HG02759 (cell line): ENCODE measurements at regions not wholly inside any gene's neighbourhood (a gene's known extent, or its start where the extent isn't known, plus 50 kb on each side); places are given as distances from the start of the nearest gene placed in this dataset.

Experiments
- ATAC-seq: cut with Tn5 transposase; IDR thresholded peaks from one replicate; pipeline ENCODE4 v1.9.1; 2021; ENCODE audit warnings: mild to moderate bottlenecking, moderate library complexity; ENCODE audit not compliant: unreplicated experiment

DNA sequence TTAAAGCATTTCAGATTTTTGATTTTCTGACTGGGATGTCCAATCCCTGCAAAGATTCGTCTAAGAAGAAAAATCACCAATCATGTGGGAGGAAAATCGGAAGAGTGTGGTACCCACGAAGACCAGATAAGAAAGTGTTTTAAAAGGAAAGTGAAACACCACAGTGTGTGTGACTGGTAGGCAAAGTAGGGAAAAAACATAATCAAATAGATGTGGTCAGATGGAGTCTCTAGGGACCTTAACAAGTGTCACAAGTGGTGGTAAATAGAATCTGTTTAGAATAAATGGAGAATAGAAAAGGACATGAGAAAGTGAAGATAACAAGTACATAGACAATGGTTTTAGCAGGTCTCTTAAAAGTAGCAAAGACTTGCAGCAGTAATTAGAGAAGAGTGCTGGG, 154.6 kb downstream of the SLC30A10 start:
- peak; percentile 100 for ATAC-seq

DNA sequence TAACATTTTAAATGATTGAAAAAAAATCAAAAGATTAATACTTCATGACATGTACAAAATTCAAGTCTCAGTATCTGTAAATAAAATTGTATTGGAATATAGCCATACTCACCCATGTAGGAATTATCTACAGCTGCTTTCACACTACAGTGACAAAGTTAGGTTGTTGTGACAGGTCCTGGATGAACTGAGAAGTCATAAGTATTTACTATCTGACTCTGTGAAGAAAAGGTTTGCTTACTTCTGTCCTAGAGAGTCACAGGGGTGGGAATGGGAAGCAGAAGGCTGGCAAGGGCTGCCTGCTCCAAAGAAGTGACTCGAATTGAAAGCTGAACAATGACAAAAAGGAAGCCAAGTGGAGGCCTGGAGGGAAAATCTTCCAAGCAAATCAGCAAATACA, 155.2 kb downstream of the SLC30A10 start:
- no peak for ATAC-seq

- ATAC-seq = no peak
These were observed 155.9 kb downstream of the SLC30A10 start for GRCh38 chr1:219772265-219773036.

DNA sequence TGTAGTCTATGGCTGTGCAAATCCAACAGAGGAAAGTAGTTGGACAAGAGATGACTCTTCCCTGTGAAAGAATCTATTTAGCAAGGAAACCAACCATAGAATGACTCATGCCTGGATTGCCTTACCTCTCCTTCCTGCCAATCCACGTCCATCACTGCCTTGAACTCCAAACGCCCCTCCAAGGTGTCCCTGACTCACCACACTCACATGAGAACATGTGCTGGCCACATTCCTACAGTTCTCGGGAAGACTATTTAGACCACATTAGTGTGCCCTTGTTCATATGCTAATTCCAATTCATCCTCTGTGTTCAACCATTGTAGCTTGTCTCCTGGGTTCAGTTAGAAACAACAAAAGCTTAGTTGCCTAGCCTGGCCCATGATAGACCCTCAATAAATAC, 157.3 kb downstream of the SLC30A10 start:
- ATAC-seq = no peak

DNA sequence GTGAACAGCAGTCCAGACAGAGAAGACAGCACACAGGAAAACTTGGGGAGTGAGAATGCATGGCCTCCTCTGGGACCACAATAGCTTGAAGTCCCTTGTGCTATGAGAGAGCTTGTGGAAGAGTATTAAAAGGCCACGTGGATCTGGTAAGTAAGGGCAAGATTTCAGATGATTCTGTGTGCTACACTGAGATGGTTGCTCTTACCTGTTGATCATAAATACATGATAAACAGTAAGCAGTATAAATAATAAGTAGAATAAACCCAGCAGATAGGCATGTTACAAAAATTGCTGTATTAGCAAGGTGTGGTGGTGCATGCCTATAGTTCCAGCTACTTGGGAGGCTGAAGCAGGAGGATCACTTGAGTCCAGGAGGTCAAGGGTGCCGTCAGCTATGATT, 150.4 kb upstream of the ZC3H11B start:
- ATAC-seq = no peak

DNA sequence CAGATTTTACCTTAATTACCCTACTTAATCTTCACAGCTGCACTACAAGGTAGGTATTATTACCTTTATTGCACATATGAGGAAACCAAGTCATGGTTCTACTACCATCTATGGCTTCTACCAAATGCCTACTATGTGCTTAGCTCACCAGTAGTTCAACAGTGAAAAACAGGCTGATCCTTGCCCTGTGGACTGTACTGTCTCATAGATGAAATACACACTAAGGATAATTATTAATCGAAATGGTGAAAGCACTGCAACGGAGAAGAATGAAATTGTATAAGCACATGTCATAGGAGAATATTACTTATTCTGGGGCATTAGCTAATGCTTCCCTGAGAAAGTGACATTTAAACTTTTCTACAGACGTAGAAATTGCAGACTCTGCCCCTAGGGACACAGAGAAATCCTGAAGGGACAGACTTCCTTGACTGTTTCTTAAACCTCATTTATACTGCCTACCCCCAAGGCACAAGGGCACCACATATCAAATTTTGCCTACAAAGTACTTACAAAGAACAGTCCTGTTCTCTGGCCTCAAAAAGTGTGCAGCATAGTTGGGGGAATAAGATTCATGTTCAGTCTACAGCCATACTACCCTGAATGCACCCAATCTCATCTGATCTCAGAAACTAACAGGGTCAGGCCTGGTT, 148.4 kb upstream of the ZC3H11B start:
- ATAC-seq = no peak

DNA sequence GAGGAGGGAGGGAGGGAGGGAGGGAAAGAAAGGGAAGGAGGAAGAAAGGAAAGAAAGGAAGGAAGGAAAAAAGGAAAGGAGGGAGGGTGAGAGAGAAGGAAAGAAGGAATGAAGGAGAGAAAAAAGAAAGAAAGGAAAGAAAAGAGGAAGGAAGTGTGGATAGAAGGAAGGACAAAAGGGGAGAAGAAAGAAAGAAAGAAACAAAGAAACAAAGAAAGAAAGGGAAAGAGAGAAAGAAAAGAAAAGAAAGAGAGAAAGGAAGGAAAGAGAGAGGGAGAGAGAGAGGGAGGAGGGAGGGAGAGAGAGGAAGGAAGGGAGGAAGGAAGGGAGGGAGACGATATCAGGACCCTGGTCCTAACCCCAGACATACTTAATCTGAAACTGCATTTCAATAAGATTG, 146.2 kb upstream of the ZC3H11B start:
- ATAC-seq = no peak

DNA sequence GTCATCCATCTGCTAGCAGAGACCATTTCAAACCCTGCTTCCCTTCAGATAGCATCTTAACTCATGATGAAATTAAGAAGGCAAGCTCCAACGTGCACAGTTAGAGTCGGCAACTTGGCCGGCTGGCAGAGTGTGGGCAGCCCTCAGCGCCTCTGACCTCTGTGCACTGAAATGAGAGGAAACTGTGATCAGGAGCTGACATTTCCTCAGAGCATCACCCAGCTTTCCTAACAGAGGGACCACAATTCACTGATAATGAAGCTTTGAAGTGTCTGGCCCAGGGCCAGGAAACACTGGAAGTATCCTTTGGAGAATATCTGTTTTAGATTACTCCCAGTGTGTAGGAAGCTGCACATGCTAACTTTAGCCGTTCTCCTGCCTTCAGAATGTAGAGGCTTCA, 145.0 kb upstream of the ZC3H11B start:
- ATAC-seq = no peak

DNA sequence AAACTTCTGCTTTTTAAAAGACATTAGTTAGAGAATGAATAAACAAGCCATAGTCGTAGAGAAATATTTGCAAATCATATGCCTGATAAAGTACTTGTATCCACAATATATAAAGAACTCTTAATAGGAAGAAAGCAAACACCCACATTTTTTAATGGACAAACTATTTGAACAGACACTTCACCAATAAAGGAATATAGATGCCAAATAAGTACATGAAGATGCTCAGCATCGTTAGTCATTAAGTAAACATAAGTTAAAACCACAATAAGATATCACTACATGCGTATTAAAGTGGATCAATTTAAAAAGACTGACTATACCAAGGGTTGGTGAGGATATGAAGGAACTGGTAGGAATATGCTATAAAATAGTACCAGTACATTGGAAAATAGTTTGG, 142.3 kb upstream of the ZC3H11B start:
- ATAC-seq = no peak

- ATAC-seq = no peak
These were observed 141.9 kb upstream of the ZC3H11B start for GRCh38 chr1:219754767-219755166.

- no peak for ATAC-seq
These were observed 141.0 kb upstream of the ZC3H11B start for GRCh38 chr1:219753914-219754313.

DNA sequence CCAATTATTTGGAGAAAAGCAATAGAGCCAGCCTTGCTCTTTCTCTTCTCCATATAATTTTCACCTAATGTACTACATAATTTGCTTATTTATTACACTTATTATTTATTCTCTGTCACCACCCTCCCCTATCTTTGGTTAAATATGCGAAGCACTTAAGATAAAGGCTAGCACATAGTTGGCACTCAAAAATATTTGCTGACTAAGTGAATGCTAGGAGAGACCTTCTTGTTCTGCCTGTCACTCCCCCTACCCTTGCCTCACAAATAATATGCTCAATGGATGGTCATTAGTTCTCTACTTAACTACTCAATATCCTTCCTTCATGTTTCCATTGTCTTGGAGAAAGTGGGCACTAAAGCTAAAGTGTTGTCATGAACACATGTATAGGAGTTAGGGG, 139.7 kb upstream of the ZC3H11B start:
- no peak for ATAC-seq

GRCh38 chr1:219751870-219752507, 139.1 kb upstream of the ZC3H11B start:
- ATAC-seq = no peak

DNA sequence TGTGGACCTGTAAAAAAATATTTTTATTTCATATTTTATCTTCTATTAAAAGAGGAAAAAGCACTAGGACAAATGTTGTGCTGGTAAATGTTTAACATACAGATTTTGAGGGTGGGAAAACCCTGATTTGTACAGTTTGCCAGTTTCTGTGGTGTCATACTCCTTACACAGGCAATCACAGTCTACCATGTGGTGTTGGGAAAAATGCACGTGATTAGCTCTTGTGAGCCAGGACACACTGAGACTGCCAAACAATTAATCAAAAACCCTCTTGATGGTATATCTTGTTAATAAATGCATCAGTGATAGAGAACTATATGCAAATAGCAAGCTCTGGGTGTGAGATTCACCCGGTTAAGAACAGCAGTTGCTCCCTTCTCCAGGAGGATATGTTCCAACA, 136.5 kb upstream of the ZC3H11B start:
- ATAC-seq = no peak

DNA sequence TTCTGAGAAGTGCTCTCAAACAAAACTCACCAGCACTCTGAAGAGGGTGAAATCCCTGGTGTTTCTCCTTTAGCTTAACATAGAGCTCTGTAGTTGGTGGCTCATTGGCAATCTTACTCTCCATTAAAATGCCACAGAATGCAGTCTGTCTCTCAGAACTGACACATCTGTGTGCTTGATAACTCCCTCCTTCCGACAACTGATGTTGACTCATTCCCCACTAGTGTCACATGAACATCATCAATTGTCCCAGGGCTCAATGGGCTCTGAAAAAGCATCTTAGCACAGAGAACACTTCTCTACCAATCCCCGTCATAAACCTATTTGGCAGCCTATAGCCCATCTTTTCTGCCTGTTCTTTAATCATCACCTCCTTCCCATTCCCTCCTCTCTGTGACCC, 133.2 kb upstream of the ZC3H11B start:
- ATAC-seq = no peak

- ATAC-seq = no peak
These were observed 132.0 kb upstream of the ZC3H11B start for GRCh38 chr1:219744652-219745469.

- no peak for ATAC-seq
These were observed 128.4 kb upstream of the ZC3H11B start for GRCh38 chr1:219741011-219741970.

DNA sequence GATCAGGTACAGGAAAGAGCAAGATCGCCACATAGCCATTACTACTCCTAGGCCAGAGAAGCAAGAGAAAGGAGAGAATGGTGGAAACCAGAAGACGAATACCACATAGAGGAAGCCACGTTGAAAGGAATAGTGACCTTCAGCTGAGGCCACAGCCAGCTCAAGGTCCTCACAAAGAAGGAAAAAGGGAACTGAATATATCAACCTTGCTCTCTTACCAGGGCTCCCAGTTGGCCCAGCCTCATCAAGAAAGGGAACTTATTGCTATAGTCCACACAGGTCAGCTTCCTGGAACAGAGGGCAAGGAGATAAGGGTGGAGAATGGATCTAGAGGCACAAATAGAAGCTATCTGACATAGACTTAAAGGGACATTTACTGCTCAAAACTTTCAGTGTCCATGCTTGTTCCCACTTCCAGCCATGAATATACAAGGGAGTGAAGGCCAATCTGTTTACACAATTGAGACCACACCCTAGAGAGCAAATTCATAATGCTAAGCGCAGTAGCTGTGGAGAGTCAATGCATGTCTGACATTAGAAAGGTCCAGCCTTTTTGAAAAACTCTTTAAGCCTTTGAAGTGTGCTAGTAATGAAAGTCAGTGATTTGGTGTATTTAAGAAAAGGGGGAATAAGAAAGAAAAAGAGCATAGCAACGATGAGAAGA, 120.7 kb upstream of the ZC3H11B start:
- no peak for ATAC-seq

- no peak for ATAC-seq
These were observed 120.0 kb upstream of the ZC3H11B start for GRCh38 chr1:219732814-219733491.
